GM13976 (cell line): ENCODE measurements at regions not wholly inside any gene's neighbourhood (a gene's known extent, or its start where the extent isn't known, plus 50 kb on each side); places are given as distances from the start of the nearest gene placed in this dataset.

Source experiments
- DNase-seq: peaks from one replicate; pipeline ENCODE4 v3.0.0; 2012; ENCODE audit warnings: low spot score
- CTCF ChIP-seq: IDR thresholded peaks from 2 replicates; pipeline ENCODE4 v1.5.1; 2012; ENCODE audit warnings: borderline replicate concordance, mild to moderate bottlenecking; ENCODE audit not compliant: insufficient read depth; ENCODE audit errors: extremely low read depth, missing control alignments, control extremely low read depth
- in situ Hi-C: fragments of 300-500 bp; cut with MboI; formaldehyde crosslinking; loops from one replicate; pipeline ENCODE4 v1.12.0; 2022; ENCODE audit warnings: low sequenced_read_pairs, mixed read lengths, inconsistent platforms; ENCODE audit not compliant: unreplicated experiment

GRCh38 chr6:168942646-168943045, 311.0 kb downstream of the THBS2 start:
- no peak for TF ChIP-seq CTCF
- in situ Hi-C loops: no loop called here
- no peak for DNase-seq

- TF ChIP-seq CTCF: no peak
- no peak for DNase-seq
- in situ Hi-C loops: no loop called here
Measured at GRCh38 chr6:168941036-168941435, 312.6 kb downstream of the THBS2 start.

GRCh38 chr6:168939796-168940195, 313.9 kb downstream of the THBS2 start:
- no peak for TF ChIP-seq CTCF
- in situ Hi-C loops: no loop called here
- DNase-seq: no peak

- in situ Hi-C loops: no loop called here
- no peak for DNase-seq
- no peak for TF ChIP-seq CTCF
Measured at GRCh38 chr6:168939041-168939440, 314.6 kb downstream of the THBS2 start.

GRCh38 chr6:168938546-168938945, 315.1 kb downstream of the THBS2 start:
- DNase-seq: no peak
- in situ Hi-C loops: no loop called here
- TF ChIP-seq CTCF: no peak

GRCh38 chr6:168937054-168937453, 316.6 kb downstream of the THBS2 start:
- DNase-seq: no peak
- no peak for TF ChIP-seq CTCF
- in situ Hi-C loops: no loop called here

GRCh38 chr6:168935628-168936010, 318.0 kb downstream of the THBS2 start:
- no peak for TF ChIP-seq CTCF

More at GRCh38 chr6:168935628-168936010, 318.0 kb downstream of the THBS2 start:
- DNase-seq: no peak
- in situ Hi-C loops: no loop called here
